Parathyroid adenoma (tissue), 2 donors: ENCODE measurements at regions not wholly inside any gene's neighbourhood (a gene's known extent, or its start where the extent isn't known, plus 50 kb on each side); places are given as distances from the start of the nearest gene placed in this dataset.

Experiments used
- H2AFZ ChIP-seq: fragments of 300-600 bp; sonication (generic); one replicate; pipeline ENCODE4 v1.7.0; 2017; ENCODE audit warnings: antibody characterized with exemption, mild to moderate bottlenecking
- H3K27ac ChIP-seq: fragments of 300-600 bp; sonication (generic); one replicate; pipeline ENCODE4 v1.7.0; 2017
- H3K27me3 ChIP-seq: fragments of 300-600 bp; sonication (generic); one replicate; pipeline ENCODE4 v1.7.0; 2017; ENCODE audit warnings: low read length; ENCODE audit not compliant: control insufficient read depth, insufficient read depth
- H3K36me3 ChIP-seq: fragments of 300-600 bp; sonication (generic); one replicate; pipeline ENCODE4 v1.7.0; 2017; ENCODE audit warnings: low read length; ENCODE audit not compliant: control insufficient read depth, insufficient read depth
- H3K4me1 ChIP-seq: fragments of 300-600 bp; sonication (generic); one replicate; pipeline ENCODE4 v1.7.0; 2017; ENCODE audit warnings: control low read depth
- H3K4me2 ChIP-seq: fragments of 300-600 bp; sonication (generic); one replicate; pipeline ENCODE4 v1.7.0; 2017; ENCODE audit warnings: low read length
- H3K4me3 ChIP-seq: fragments of 300-600 bp; sonication (generic); one replicate; pipeline ENCODE4 v1.7.0; 2017; ENCODE audit warnings: low read depth, low read length
- H3K79me2 ChIP-seq: fragments of 300-600 bp; sonication (generic); one replicate; pipeline ENCODE4 v1.7.0; 2017; ENCODE audit warnings: control low read depth
- H3K9ac ChIP-seq: fragments of 300-600 bp; sonication (generic); one replicate; pipeline ENCODE4 v1.7.0; 2017; ENCODE audit warnings: mild to moderate bottlenecking
- H3K9me3 ChIP-seq: fragments of 300-600 bp; sonication (generic); one replicate; pipeline ENCODE4 v1.7.0; 2017; ENCODE audit warnings: low read length; ENCODE audit not compliant: control insufficient read depth
- CTCF ChIP-seq: fragments of 300-600 bp; sonication (generic); IDR thresholded peaks from one replicate; pipeline ENCODE4 v1.7.0; 2017; ENCODE audit warnings: antibody characterized with exemption, mild to moderate bottlenecking
- donor health status: primary hyperparathyroidism.

- TF ChIP-seq CTCF, result no peak
- no peak overlapping the region for H3K4me2 ChIP-seq
- no peak overlapping the region for H2AFZ ChIP-seq
- no peak overlapping the region for H3K9ac ChIP-seq
- no peaks in the 10 kb centered on the region for H3K79me2 ChIP-seq
- no peaks in the 10 kb centered on the region for H3K9me3 ChIP-seq
- no peaks in the 10 kb centered on the region for H3K36me3 ChIP-seq
- H3K4me1 ChIP-seq, result no peaks in the 10 kb centered on the region
- no peak overlapping the region for H3K4me3 ChIP-seq
- no peak overlapping the region for H3K27ac ChIP-seq
- no peaks in the 10 kb centered on the region for H3K27me3 ChIP-seq
Measured at GRCh38 chr11:87451395-87451794, 413.7 kb downstream of the TMEM135 start.

GRCh38 chr11:87447606-87448005, 409.9 kb downstream of the TMEM135 start:
- H3K4me3 ChIP-seq, result no peak overlapping the region
- H3K4me2 ChIP-seq, result no peak overlapping the region
- H3K9ac ChIP-seq, result no peak overlapping the region
- no peaks in the 10 kb centered on the region for H3K27me3 ChIP-seq
- H3K9me3 ChIP-seq, result no peaks in the 10 kb centered on the region
- H3K36me3 ChIP-seq, result no peaks in the 10 kb centered on the region
- H2AFZ ChIP-seq, result no peak overlapping the region
- H3K27ac ChIP-seq, result no peak overlapping the region
- TF ChIP-seq CTCF, result no peak
- H3K4me1 ChIP-seq, result no peaks in the 10 kb centered on the region
- H3K79me2 ChIP-seq, result no peaks in the 10 kb centered on the region

GRCh38 chr11:87444993-87445392, 407.3 kb downstream of the TMEM135 start:
- Histone ChIP-seq H3K27me3 (no peaks in the 10 kb centered on the region), H3K9ac (no peak overlapping the region), H3K9me3 (no peaks in the 10 kb centered on the region), H3K27ac (no peak overlapping the region), H3K36me3 (no peaks in the 10 kb centered on the region), H2AFZ (no peak overlapping the region), H3K4me2 (no peak overlapping the region), H3K4me1 (no peaks in the 10 kb centered on the region), H3K79me2 (no peaks in the 10 kb centered on the region), H3K4me3 (no peak overlapping the region)
- no peak for TF ChIP-seq CTCF

GRCh38 chr11:87443707-87444106, 406.0 kb downstream of the TMEM135 start:
- no peak for TF ChIP-seq CTCF
- Histone ChIP-seq H3K27me3 (no peaks in the 10 kb centered on the region), H3K9me3 (no peaks in the 10 kb centered on the region), H3K4me2 (no peak overlapping the region), H3K79me2 (no peaks in the 10 kb centered on the region), H3K4me3 (no peak overlapping the region), H3K9ac (no peak overlapping the region), H3K27ac (no peak overlapping the region), H3K36me3 (no peaks in the 10 kb centered on the region), H3K4me1 (no peaks in the 10 kb centered on the region), H2AFZ (no peak overlapping the region)

GRCh38 chr11:87440076-87440770, 402.5 kb downstream of the TMEM135 start:
- no peak for TF ChIP-seq CTCF
- no peak overlapping the region for H3K27ac ChIP-seq

More at GRCh38 chr11:87440076-87440770, 402.5 kb downstream of the TMEM135 start:
- no peak overlapping the region for H2AFZ ChIP-seq
- no peaks in the 10 kb centered on the region for H3K27me3 ChIP-seq
- H3K36me3 ChIP-seq, result no peaks in the 10 kb centered on the region
- H3K4me3 ChIP-seq, result no peak overlapping the region
- no peak overlapping the region for H3K9ac ChIP-seq
- H3K4me1 ChIP-seq, result no peaks in the 10 kb centered on the region
- no peaks in the 10 kb centered on the region for H3K79me2 ChIP-seq
- H3K9me3 ChIP-seq, result no peaks in the 10 kb centered on the region
- no peak overlapping the region for H3K4me2 ChIP-seq
